ENCODE measurements at regions not wholly inside any gene's neighbourhood (a gene's known extent, or its start where the extent isn't known, plus 50 kb on each side); places are given as distances from the start of the nearest gene placed in this dataset.

- H3K36me3 ChIP-seq = no peaks in the 10 kb centered on the region
- H3K4me1 ChIP-seq = no peaks in the 10 kb centered on the region
- H3K9me3 ChIP-seq = no peaks in the 10 kb centered on the region
- TF ChIP-seq POLR2A (IDR thresholded peaks at IDR 0.05) = no peak
- TF ChIP-seq, protein P1, sequence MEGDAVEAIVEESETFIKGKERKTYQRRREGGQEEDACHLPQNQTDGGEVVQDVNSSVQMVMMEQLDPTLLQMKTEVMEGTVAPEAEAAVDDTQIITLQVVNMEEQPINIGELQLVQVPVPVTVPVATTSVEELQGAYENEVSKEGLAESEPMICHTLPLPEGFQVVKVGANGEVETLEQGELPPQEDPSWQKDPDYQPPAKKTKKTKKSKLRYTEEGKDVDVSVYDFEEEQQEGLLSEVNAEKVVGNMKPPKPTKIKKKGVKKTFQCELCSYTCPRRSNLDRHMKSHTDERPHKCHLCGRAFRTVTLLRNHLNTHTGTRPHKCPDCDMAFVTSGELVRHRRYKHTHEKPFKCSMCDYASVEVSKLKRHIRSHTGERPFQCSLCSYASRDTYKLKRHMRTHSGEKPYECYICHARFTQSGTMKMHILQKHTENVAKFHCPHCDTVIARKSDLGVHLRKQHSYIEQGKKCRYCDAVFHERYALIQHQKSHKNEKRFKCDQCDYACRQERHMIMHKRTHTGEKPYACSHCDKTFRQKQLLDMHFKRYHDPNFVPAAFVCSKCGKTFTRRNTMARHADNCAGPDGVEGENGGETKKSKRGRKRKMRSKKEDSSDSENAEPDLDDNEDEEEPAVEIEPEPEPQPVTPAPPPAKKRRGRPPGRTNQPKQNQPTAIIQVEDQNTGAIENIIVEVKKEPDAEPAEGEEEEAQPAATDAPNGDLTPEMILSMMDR (IDR thresholded peaks at IDR 0.05) = no peak
- no peaks in the 10 kb centered on the region for H3K27me3 ChIP-seq
- no peak overlapping the region for H3K27ac ChIP-seq
- no peak for DNase-seq
- H3K4me3 ChIP-seq = no peak overlapping the region
- intact Hi-C loops (cut with DNase I; ENCODE audit: low total_unique reads) = no loop called here
Measured at GRCh38 chr16:54493061-54493460, 206.5 kb upstream of the IRX3 start.

- TF ChIP-seq POLR2A (IDR thresholded peaks at IDR 0.05) = no peak
- H3K27me3 ChIP-seq = no peaks in the 10 kb centered on the region
- intact Hi-C loops (cut with DNase I; ENCODE audit: low total_unique reads) = no loop called here
- H3K9me3 ChIP-seq = no peaks in the 10 kb centered on the region
- H3K36me3 ChIP-seq = no peaks in the 10 kb centered on the region
- DNase-seq = no peak
- H3K4me1 ChIP-seq = no peaks in the 10 kb centered on the region
- H3K4me3 ChIP-seq = no peak overlapping the region
- no peak overlapping the region for H3K27ac ChIP-seq
Measured at GRCh38 chr16:54490112-54490488, 203.5 kb upstream of the IRX3 start.

DNA sequence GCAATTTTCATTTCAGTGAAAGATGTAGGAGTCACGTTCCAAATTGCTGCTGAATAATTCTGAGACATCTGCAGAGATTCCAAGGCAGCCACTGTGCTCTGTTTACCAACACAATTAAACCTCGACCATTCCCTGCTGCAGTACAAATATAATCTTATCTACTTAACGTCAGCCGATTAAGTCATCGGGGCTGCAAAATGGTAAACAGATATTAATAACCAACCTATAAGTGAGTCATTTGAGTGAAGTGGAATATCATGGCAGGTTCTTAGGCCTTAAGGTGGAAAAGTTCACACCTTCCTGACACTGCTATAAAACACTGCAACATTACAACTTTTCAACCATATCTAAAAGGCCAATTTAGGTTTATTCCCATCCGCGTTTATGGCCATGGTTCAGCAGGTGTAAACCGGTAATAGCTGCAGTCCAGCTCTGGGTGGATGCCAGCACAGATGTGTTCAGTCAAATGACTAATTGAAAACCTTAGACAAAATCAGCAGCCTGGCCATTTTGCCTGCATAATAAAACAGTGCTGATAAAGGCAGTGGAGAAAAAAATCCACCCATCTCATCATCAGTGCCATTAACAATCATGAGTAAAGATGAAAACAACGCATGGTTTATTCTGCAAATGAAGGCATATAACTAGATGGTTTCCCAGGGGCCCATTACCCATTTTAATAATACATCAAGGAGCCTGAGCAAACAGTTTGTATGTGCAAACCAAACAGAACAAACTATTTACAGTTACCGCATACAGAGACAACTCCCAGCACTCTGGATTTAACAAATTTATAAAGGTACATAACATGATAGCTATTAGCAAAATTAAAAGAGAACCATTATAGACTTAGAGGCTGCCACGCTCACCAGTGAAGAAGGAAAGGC, 202.9 kb upstream of the IRX3 start:
- Histone ChIP-seq H3K4me1 (no peaks in the 10 kb centered on the region), H3K36me3 (no peaks in the 10 kb centered on the region), H3K4me3 (no peak overlapping the region), H3K9me3 (no peaks in the 10 kb centered on the region), H3K27ac (no peak overlapping the region), H3K27me3 (no peaks in the 10 kb centered on the region)
- no peak for DNase-seq
- TF ChIP-seq POLR2A (IDR thresholded peaks at IDR 0.05) = no peak
- TF ChIP-seq, protein P1 (IDR thresholded peaks at IDR 0.05) = no peak
- intact Hi-C loops (cut with DNase I; ENCODE audit: low total_unique reads) = no loop called here

GRCh38 chr16:54488729-54489128, 202.1 kb upstream of the IRX3 start:
- DNase-seq = no peak
- no peaks in the 10 kb centered on the region for H3K4me1 ChIP-seq
- no peak overlapping the region for H3K27ac ChIP-seq
- H3K4me3 ChIP-seq = no peak overlapping the region
- H3K27me3 ChIP-seq = no peaks in the 10 kb centered on the region
- TF ChIP-seq POLR2A (IDR thresholded peaks at IDR 0.05) = no peak
- TF ChIP-seq, protein P1 (IDR thresholded peaks at IDR 0.05) = no peak
- H3K36me3 ChIP-seq = no peaks in the 10 kb centered on the region
- intact Hi-C loops (cut with DNase I; ENCODE audit: low total_unique reads) = no loop called here
- H3K9me3 ChIP-seq = no peaks in the 10 kb centered on the region

GRCh38 chr16:54487933-54488332, 201.3 kb upstream of the IRX3 start:
- no peaks in the 10 kb centered on the region for H3K27me3 ChIP-seq
- no peaks in the 10 kb centered on the region for H3K4me1 ChIP-seq
- intact Hi-C loops (cut with DNase I; ENCODE audit: low total_unique reads) = no loop called here
- H3K4me3 ChIP-seq = no peak overlapping the region
- no peak for TF ChIP-seq POLR2A (IDR thresholded peaks at IDR 0.05)
- TF ChIP-seq, protein P1 (IDR thresholded peaks at IDR 0.05) = no peak
- H3K36me3 ChIP-seq = no peaks in the 10 kb centered on the region
- no peaks in the 10 kb centered on the region for H3K9me3 ChIP-seq
- no peak overlapping the region for H3K27ac ChIP-seq
- DNase-seq = no peak
